Uterus (tissue), 2 donors: ENCODE measurements at regions not wholly inside any gene's neighbourhood (a gene's known extent, or its start where the extent isn't known, plus 50 kb on each side); places are given as distances from the start of the nearest gene placed in this dataset.

Experiments
- POLR2A ChIP-seq, 2 donors: fragments of 450-650 bp; IDR thresholded peaks; one replicate each; pipeline ENCODE4 v1.6.1; 2016; ENCODE audit warnings: antibody characterized with exemption in 2 of 2, mild to moderate bottlenecking in 1 of 2, moderate library complexity in 1 of 2
- TF ChIP-seq, protein P1 (sequence below), 4 experiments: fragments of 200-600 bp in 2 of 4; fragments of 450-650 bp in 2 of 4; sonication (generic) in 2 of 4; IDR thresholded peaks; one replicate each; pipeline ENCODE4 v1.5.1; 2016 to 2019; ENCODE audit warnings: antibody characterized with exemption in 4 of 4, mild to moderate bottlenecking in 2 of 4, moderate library complexity in 1 of 4

DNA sequence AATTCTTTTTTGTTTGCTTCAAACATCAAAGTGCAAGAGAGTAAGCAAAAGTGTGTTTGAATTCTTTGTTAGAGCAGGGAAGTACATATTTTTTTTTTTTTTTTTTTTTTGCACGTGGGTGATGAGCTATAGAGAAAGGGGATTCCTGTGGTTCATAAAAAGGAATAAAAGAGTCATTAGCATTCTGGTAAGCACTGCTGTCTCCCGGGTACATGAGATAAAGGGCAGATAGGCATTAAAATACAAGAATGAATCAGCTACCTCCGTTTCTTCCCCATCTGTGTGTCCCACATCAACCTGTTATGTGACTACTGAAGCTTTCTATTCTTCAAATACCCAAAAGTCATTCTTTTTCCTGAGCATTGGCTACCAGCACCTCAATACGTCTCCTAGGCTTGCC, 102.4 kb upstream of the SEMA3D start:
- TF ChIP-seq, protein P1, sequence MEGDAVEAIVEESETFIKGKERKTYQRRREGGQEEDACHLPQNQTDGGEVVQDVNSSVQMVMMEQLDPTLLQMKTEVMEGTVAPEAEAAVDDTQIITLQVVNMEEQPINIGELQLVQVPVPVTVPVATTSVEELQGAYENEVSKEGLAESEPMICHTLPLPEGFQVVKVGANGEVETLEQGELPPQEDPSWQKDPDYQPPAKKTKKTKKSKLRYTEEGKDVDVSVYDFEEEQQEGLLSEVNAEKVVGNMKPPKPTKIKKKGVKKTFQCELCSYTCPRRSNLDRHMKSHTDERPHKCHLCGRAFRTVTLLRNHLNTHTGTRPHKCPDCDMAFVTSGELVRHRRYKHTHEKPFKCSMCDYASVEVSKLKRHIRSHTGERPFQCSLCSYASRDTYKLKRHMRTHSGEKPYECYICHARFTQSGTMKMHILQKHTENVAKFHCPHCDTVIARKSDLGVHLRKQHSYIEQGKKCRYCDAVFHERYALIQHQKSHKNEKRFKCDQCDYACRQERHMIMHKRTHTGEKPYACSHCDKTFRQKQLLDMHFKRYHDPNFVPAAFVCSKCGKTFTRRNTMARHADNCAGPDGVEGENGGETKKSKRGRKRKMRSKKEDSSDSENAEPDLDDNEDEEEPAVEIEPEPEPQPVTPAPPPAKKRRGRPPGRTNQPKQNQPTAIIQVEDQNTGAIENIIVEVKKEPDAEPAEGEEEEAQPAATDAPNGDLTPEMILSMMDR (IDR thresholded peaks at IDR 0.05), result no peak
- TF ChIP-seq POLR2A (IDR thresholded peaks at IDR 0.05), result no peak
